Activated B cell treated with CpG ODN at 0.5 μM for 24 hours (primary cell): ENCODE measurements at regions not wholly inside any gene's neighbourhood (a gene's known extent, or its start where the extent isn't known, plus 50 kb on each side); places are given as distances from the start of the nearest gene placed in this dataset.
"Not testable (repeated sequence)": the region's sequence is repeated elsewhere in the genome, so short reads cannot be mapped to it uniquely, and the experiment has no call there.

Experiments used
- ATAC-seq: fragments of 200-7000 bp; cut with Tn5 transposase; one replicate; pipeline ENCODE4 v1.10.0; 2021; ENCODE audit warnings: low read depth, mild to moderate bottlenecking, moderate library complexity
- CTCF ChIA-PET: fragments of 350-600 bp; sonication (Branson Sonifier 250); formaldehyde crosslinking; loops from one replicate; lab custom pipeline; 2021; ENCODE audit warnings: antibody characterized with exemption; lab: Charles Lee
- POLR2A ChIA-PET: fragments of 350-600 bp; sonication (Branson Sonifier 250); formaldehyde crosslinking; loops from one replicate; lab custom pipeline; 2021; ENCODE audit warnings: antibody characterized with exemption; lab: Charles Lee
- DNase-seq: peaks from one replicate; pipeline ENCODE4 v3.0.0; 2022
- H3K27ac Mint-ChIP-seq: one replicate; pipeline ENCODE4 v1.8.0; 2020; ENCODE audit warnings: mixed read lengths
- H3K27me3 Mint-ChIP-seq: one replicate; pipeline ENCODE4 v1.8.0; 2021; ENCODE audit warnings: mixed read lengths
- H3K36me3 Mint-ChIP-seq: one replicate; pipeline ENCODE4 v1.8.0; 2021; ENCODE audit warnings: low read depth, mixed read lengths
- H3K4me1 Mint-ChIP-seq: one replicate; pipeline ENCODE4 v1.8.0; 2021; ENCODE audit warnings: mixed read lengths
- H3K4me3 Mint-ChIP-seq: one replicate; pipeline ENCODE4 v1.8.0; 2020; ENCODE audit warnings: mild to moderate bottlenecking, mixed read lengths
- H3K9me3 Mint-ChIP-seq: one replicate; pipeline ENCODE4 v1.8.0; 2020; ENCODE audit warnings: mixed read lengths
- intact Hi-C: fragments of 100-400 bp; cut with micrococcal nuclease; formaldehyde crosslinking; loops from one replicate; pipeline ENCODE4 v1.15.1; 2024
- TF ChIP-seq, protein P1 (sequence below): fragments of 200-600 bp; IDR thresholded peaks from one replicate; pipeline ENCODE4 v1.8.0; 2022; ENCODE audit warnings: antibody characterized with exemption, mild to moderate bottlenecking

DNA sequence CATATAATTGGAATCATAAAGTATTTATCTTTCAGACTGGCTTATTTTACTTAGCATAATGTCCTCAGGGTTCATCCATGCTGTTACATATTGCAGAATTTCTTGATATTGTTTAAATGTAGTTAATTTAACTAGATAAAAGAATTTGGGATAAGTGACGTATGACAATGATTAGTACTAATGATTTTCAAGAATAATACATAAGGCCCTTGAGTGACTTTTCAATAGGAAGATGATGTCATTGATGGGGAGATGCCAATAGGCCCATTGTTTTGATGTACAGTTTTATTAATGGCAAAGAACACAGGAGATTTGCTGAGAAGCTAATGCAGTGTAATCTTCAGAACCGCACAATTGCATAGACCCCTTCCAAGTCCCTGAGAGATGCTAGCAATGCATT, 537.4 kb upstream of the PHF14 start:
- peaks cover 6% of the 10 kb centered on the region for H3K9me3 Mint-ChIP-seq
- no peaks in the 10 kb centered on the region for H3K27me3 Mint-ChIP-seq
- no peaks in the 10 kb centered on the region for H3K4me1 Mint-ChIP-seq
- ChIA-PET POLR2A (no interaction called here), CTCF (no interaction called here)
- ATAC-seq, result no peak
- no peak for DNase-seq
- H3K4me3 Mint-ChIP-seq, result no peak overlapping the region
- no peaks in the 10 kb centered on the region for H3K36me3 Mint-ChIP-seq
- TF ChIP-seq, protein P1, sequence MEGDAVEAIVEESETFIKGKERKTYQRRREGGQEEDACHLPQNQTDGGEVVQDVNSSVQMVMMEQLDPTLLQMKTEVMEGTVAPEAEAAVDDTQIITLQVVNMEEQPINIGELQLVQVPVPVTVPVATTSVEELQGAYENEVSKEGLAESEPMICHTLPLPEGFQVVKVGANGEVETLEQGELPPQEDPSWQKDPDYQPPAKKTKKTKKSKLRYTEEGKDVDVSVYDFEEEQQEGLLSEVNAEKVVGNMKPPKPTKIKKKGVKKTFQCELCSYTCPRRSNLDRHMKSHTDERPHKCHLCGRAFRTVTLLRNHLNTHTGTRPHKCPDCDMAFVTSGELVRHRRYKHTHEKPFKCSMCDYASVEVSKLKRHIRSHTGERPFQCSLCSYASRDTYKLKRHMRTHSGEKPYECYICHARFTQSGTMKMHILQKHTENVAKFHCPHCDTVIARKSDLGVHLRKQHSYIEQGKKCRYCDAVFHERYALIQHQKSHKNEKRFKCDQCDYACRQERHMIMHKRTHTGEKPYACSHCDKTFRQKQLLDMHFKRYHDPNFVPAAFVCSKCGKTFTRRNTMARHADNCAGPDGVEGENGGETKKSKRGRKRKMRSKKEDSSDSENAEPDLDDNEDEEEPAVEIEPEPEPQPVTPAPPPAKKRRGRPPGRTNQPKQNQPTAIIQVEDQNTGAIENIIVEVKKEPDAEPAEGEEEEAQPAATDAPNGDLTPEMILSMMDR, result no peak
- intact Hi-C loops, result no loop called here
- H3K27ac Mint-ChIP-seq, result no peak overlapping the region

DNA sequence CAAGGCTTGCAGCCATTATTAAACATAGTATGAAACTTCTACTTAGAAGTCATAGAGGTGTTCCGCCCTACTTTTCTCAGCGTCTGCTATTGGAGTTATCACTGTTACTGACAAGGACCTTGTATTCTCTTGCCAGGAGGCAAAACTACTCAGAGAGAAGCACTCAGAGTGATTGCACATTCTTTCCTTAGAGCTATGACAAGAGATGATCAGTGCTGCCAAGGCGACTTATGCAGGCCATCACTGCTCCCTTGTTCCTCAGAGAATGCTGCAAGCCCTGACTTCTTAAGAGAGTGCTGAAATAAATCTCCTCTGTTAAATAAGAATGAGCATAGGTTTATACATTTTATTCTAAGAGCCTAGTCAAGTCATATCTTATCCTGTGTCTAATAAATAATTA, 534.6 kb upstream of the PHF14 start:
- ATAC-seq (no peak), DNase-seq (no peak)
- ChIA-PET POLR2A (no interaction called here), CTCF (no interaction called here)
- Mint-ChIP-seq H3K36me3 (no peaks in the 10 kb centered on the region), H3K4me1 (no peaks in the 10 kb centered on the region), H3K27me3 (no peaks in the 10 kb centered on the region), H3K9me3 (peaks cover 9% of the 10 kb centered on the region), H3K27ac (no peak overlapping the region), H3K4me3 (no peak overlapping the region)
- TF ChIP-seq, protein P1, result no peak
- intact Hi-C loops, result no loop called here

DNA sequence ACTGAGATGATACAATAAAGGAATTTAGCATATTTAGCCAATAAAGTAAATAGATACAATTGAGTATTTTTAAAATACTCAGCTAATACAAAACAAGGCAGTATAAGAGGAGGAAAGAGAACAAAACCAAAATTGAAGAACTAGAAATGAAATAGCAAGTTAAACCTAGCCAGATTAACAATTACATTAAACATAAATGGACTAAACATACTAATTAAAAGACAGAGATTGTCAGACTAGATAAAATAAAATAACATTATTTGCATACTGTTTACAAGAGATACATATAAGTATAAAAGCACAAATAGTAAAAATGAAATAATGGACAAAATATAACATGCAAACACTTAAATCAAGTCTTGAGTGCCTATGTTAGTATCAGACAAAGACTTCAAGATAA, 517.7 kb upstream of the PHF14 start:
- Mint-ChIP-seq H3K4me3 (no peak overlapping the region), H3K27me3 (no peaks in the 10 kb centered on the region), H3K27ac (no peak overlapping the region), H3K36me3 (no peaks in the 10 kb centered on the region), H3K9me3 (peaks cover 13% of the 10 kb centered on the region), H3K4me1 (no peaks in the 10 kb centered on the region)
- TF ChIP-seq, protein P1, result no peak
- CTCF ChIA-PET, result no interaction called here
- intact Hi-C loops, result no loop called here
- ATAC-seq (no peak), DNase-seq (no peak)
- POLR2A ChIA-PET, result no interaction called here

DNA sequence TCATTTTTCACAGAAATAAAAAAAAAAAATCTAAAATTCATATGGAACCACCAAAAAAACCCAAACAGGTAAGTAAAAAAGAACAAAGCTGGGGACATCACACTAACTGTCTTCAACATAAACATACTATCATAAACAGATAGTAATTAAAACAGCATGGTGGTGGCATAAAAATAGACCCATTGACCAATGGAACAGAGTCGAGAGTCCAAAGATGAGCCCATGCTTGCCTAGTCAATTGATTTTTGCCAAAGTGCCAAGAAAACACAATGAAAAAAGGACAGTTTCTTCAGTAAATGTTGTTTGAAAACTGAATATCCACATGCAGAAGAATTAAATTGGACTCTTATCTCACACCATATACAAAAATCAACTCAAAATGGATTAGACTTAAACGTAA, 513.2 kb upstream of the PHF14 start:
- no peaks in the 10 kb centered on the region for H3K4me1 Mint-ChIP-seq
- CTCF ChIA-PET, result no interaction called here

DNA sequence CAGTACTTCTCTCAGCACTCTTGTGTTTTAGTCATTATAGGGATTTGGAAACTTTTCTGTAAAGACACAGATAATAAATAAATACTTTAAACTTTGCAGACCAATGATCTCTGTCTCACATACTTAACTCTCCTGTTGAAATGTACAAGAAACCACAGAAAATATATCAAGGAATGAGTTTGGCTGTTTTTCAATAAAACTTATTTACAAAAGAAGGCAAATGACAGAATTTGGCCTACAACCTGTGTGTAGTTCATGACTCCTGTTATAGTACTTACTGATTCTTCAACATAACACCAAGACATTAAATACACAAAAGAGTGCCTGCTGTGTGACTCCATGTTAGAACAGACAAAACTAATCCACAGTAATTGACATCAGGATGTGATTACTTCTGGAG, 510.0 kb upstream of the PHF14 start:
- DNase-seq, result no peak
- no peak overlapping the region for H3K27ac Mint-ChIP-seq
- no peak overlapping the region for H3K4me3 Mint-ChIP-seq
- CTCF ChIA-PET, result no interaction called here
- H3K4me1 Mint-ChIP-seq, result no peaks in the 10 kb centered on the region
- intact Hi-C loops, result no loop called here
- TF ChIP-seq, protein P1, result no peak
- peaks cover 3% of the 10 kb centered on the region for H3K9me3 Mint-ChIP-seq
- POLR2A ChIA-PET, result no interaction called here
- H3K36me3 Mint-ChIP-seq, result no peaks in the 10 kb centered on the region
- no peaks in the 10 kb centered on the region for H3K27me3 Mint-ChIP-seq
- no peak for ATAC-seq

More for the DNA sequence above, 513.2 kb upstream of the PHF14 start:
- DNase-seq, result no peak
- intact Hi-C loops, result no loop called here
- POLR2A ChIA-PET, result no interaction called here
- no peaks in the 10 kb centered on the region for H3K27me3 Mint-ChIP-seq
- no peak overlapping the region for H3K27ac Mint-ChIP-seq
- no peak overlapping the region for H3K4me3 Mint-ChIP-seq
- H3K36me3 Mint-ChIP-seq, result no peaks in the 10 kb centered on the region
- H3K9me3 Mint-ChIP-seq, result peaks cover 9% of the 10 kb centered on the region
- TF ChIP-seq, protein P1, result no peak
- ATAC-seq, result no peak

DNA sequence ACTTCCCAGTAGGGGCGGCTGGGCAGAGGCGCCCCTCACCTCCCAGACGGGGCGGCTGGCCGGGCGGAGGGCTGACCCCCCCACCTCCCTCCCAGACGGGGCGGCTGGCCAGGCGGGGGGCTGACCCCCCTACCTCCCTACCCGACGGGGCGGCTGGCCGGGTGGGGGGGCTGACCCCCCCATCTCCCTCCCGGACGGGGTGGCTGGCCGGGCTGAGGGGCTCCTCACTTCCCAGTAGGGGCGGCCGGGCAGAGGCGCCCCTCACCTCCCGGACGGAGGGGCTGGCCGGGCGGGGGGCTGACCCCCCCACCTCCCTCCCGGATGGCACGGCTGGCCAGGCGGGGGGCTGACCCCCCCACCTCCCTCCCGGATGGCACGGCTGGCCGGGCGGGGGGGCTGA, 508.1 kb upstream of the PHF14 start:
- DNase-seq, POLR2A ChIA-PET, H3K36me3 Mint-ChIP-seq, H3K4me3 Mint-ChIP-seq, ATAC-seq, H3K27me3 Mint-ChIP-seq, H3K9me3 Mint-ChIP-seq, H3K27ac Mint-ChIP-seq, intact Hi-C loops, H3K4me1 Mint-ChIP-seq, CTCF ChIA-PET: not testable (repeated sequence)
